OCI-LY1 (cell line): ENCODE measurements at regions not wholly inside any gene's neighbourhood (a gene's known extent, or its start where the extent isn't known, plus 50 kb on each side); places are given as distances from the start of the nearest gene placed in this dataset.

Experiments
- H2AFZ ChIP-seq: fragments of 200-600 bp; sonication (generic), shearing (Covaris generic); 2 replicates; pipeline ENCODE4 v1.6.0; 2014; ENCODE audit warnings: antibody characterized with exemption, mild to moderate bottlenecking, low read length
- H3F3A ChIP-seq: fragments of 200-600 bp; sonication (generic), shearing (Covaris generic); 2 replicates; pipeline ENCODE4 v1.6.0; 2014; ENCODE audit warnings: mild to moderate bottlenecking, antibody characterized with exemption, low read length, moderate library complexity; ENCODE audit not compliant: insufficient read depth
- H3K27ac ChIP-seq: fragments of 200-600 bp; sonication (generic); 2 replicates; pipeline ENCODE4 v1.5.1; 2014; ENCODE audit warnings: low read length, mixed run types, mild to moderate bottlenecking, low read depth; ENCODE audit not compliant: poor library complexity, severe bottlenecking
- H3K27me3 ChIP-seq: fragments of 200-600 bp; sonication (generic); 2 replicates; pipeline ENCODE4 v1.6.0; 2014; ENCODE audit warnings: antibody characterized with exemption, mild to moderate bottlenecking, low read length, moderate library complexity; ENCODE audit not compliant: insufficient read depth
- H3K36me3 ChIP-seq: fragments of 200-600 bp; sonication (generic); 2 replicates; pipeline ENCODE4 v1.6.1; 2014; ENCODE audit warnings: mild to moderate bottlenecking, antibody characterized with exemption, low read length, moderate library complexity, mixed read lengths; ENCODE audit not compliant: insufficient read depth
- H3K4me1 ChIP-seq: fragments of 200-600 bp; sonication (generic); 2 replicates; pipeline ENCODE4 v1.5.1; 2014; ENCODE audit warnings: mild to moderate bottlenecking, low read length, moderate library complexity; ENCODE audit not compliant: insufficient read depth, severe bottlenecking
- H3K4me2 ChIP-seq: fragments of 200-600 bp; sonication (generic), shearing (Covaris generic); 2 replicates; pipeline ENCODE4 v1.6.1; 2014; ENCODE audit warnings: low read length
- H3K4me3 ChIP-seq: fragments of 200-600 bp; sonication (generic); 2 replicates; pipeline ENCODE4 v1.5.1; 2014; ENCODE audit warnings: low read length, low read depth, mild to moderate bottlenecking, mixed read lengths; ENCODE audit not compliant: poor library complexity, severe bottlenecking
- H3K79me2 ChIP-seq: fragments of 200-600 bp; shearing (Covaris generic); 2 replicates; pipeline ENCODE4 v1.6.1; 2016; ENCODE audit warnings: mixed run types, low read length, mixed read lengths; ENCODE audit not compliant: insufficient read depth
- H3K9ac ChIP-seq: fragments of 200-600 bp; sonication (generic), shearing (Covaris generic); 2 replicates; pipeline ENCODE4 v1.6.1; 2014; ENCODE audit warnings: mild to moderate bottlenecking, low read length, mixed read lengths
- H3K9me2 ChIP-seq: fragments of 200-600 bp; sonication (generic), shearing (Covaris generic); 2 replicates; pipeline ENCODE4 v1.6.1; 2014; ENCODE audit warnings: low read depth, mild to moderate bottlenecking, low read length, mixed read lengths
- H3K9me3 ChIP-seq: fragments of 200-600 bp; shearing (Covaris generic); 2 replicates; pipeline ENCODE4 v1.6.1; 2014; ENCODE audit warnings: low read length, mixed read lengths
- H4K20me1 ChIP-seq: fragments of 200-600 bp; sonication (generic), shearing (Covaris generic); 2 replicates; pipeline ENCODE4 v1.6.0; 2016; ENCODE audit warnings: mild to moderate bottlenecking, low read length; ENCODE audit not compliant: insufficient read depth
- EZH2 ChIP-seq: fragments of 200-600 bp; sonication (generic), shearing (Covaris generic); IDR thresholded peaks from 2 replicates; pipeline ENCODE4 v1.8.0; 2017; ENCODE audit warnings: borderline replicate concordance, mixed run types, mild to moderate bottlenecking, antibody characterized with exemption, low read length, moderate library complexity, mixed read lengths
- TF ChIP-seq, protein P1 (sequence below): fragments of 200-600 bp; sonication (generic), shearing (Covaris generic); IDR thresholded peaks from 2 replicates; pipeline ENCODE4 v1.5.1; 2017; ENCODE audit warnings: mild to moderate bottlenecking, antibody characterized with exemption, low read length, moderate library complexity, mixed read lengths

DNA sequence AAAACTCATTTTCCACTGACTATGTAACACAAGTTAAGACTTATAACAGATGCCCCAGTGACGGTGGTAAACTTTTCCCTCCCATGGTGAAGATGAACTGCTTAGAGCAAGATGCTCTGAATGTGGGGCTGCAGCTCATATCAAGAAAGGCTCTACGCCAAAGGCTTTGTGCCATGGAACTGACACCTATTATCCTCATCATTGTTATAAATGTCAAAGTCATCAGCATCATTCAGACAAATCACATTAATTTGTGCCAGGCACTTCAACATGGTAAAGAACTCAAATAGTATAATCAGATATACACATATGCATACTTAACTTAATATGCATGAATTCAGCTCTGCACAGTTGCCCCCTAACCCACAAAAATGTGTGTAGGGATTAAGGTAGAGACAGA lies 305.9 kb upstream of the ATP10B start:
- Histone ChIP-seq H3K4me1 (no peaks in the 10 kb centered on the region), H3K27me3 (no peaks in the 10 kb centered on the region), H3F3A (no peaks in the 10 kb centered on the region), H3K9me2 (no peaks in the 10 kb centered on the region), H4K20me1 (no peaks in the 10 kb centered on the region), H3K4me3 (no peak overlapping the region), H2AFZ (no peak overlapping the region), H3K4me2 (no peak overlapping the region), H3K9ac (no peak overlapping the region), H3K36me3 (no peaks in the 10 kb centered on the region), H3K27ac (no peak overlapping the region), H3K79me2 (no peaks in the 10 kb centered on the region), H3K9me3 (no peaks in the 10 kb centered on the region)
- TF ChIP-seq EZH2 = no peak
- TF ChIP-seq, protein P1, sequence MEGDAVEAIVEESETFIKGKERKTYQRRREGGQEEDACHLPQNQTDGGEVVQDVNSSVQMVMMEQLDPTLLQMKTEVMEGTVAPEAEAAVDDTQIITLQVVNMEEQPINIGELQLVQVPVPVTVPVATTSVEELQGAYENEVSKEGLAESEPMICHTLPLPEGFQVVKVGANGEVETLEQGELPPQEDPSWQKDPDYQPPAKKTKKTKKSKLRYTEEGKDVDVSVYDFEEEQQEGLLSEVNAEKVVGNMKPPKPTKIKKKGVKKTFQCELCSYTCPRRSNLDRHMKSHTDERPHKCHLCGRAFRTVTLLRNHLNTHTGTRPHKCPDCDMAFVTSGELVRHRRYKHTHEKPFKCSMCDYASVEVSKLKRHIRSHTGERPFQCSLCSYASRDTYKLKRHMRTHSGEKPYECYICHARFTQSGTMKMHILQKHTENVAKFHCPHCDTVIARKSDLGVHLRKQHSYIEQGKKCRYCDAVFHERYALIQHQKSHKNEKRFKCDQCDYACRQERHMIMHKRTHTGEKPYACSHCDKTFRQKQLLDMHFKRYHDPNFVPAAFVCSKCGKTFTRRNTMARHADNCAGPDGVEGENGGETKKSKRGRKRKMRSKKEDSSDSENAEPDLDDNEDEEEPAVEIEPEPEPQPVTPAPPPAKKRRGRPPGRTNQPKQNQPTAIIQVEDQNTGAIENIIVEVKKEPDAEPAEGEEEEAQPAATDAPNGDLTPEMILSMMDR = no peak

DNA sequence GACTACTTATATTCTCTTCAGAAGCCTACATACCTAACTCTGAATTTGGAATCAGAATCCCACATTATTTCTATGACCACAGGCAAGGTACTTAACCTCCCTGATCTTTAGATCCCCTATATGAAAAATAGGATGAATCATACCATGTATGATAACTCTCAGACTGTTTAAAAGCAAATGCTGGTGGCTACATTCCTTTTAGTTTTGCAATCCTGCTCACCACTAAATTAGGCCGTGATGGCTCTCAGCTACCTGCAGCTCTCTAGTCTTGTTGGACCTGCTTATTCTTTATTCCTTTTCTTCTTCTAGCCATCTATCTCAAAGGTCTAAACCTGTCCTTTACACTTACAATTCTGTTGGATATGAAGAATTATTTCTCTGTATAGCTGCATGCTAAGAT lies 303.4 kb upstream of the ATP10B start:
- Histone ChIP-seq H2AFZ (no peak overlapping the region), H4K20me1 (no peaks in the 10 kb centered on the region), H3K4me1 (no peaks in the 10 kb centered on the region), H3F3A (no peaks in the 10 kb centered on the region), H3K79me2 (no peaks in the 10 kb centered on the region), H3K4me3 (no peak overlapping the region), H3K9me3 (no peaks in the 10 kb centered on the region), H3K4me2 (no peak overlapping the region), H3K27me3 (no peaks in the 10 kb centered on the region), H3K9me2 (no peaks in the 10 kb centered on the region), H3K9ac (no peak overlapping the region), H3K36me3 (no peaks in the 10 kb centered on the region), H3K27ac (no peak overlapping the region)
- TF ChIP-seq, protein P1 = no peak
- TF ChIP-seq EZH2 = no peak

DNA sequence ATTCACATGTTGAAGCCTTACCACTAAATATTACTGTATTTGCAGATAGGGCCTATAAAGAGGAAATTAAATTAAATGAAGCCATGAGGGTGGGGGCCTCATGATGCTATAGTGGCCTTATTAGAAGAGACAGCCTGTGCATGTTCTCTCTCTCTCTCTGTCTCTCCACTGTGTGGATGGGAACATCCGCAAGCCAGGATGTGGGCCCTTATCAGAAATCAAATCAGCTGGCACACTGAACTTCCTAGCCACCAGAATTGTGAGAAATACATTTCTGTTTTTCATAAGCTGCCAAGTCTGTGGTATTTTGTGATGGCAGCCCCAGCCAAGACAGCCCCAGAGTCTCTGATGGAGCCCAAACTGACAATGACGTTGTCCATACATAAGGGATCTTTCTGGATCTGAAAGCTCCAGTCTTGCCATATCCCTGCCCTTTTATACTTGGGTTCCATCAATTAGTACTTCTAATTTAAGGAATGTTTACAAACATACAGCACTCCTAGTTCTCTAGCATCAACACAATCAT lies 300.5 kb upstream of the ATP10B start:
- no peak overlapping the region for H3K4me2 ChIP-seq
- no peaks in the 10 kb centered on the region for H3K9me2 ChIP-seq
- no peaks in the 10 kb centered on the region for H3K27me3 ChIP-seq

More for the DNA sequence above, 300.5 kb upstream of the ATP10B start:
- H2AFZ ChIP-seq = no peak overlapping the region
- no peaks in the 10 kb centered on the region for H3F3A ChIP-seq
- H3K9me3 ChIP-seq = no peaks in the 10 kb centered on the region
- H3K9ac ChIP-seq = no peak overlapping the region
- no peaks in the 10 kb centered on the region for H3K36me3 ChIP-seq
- no peak for TF ChIP-seq EZH2
- TF ChIP-seq, protein P1 = no peak
- H3K27ac ChIP-seq = no peak overlapping the region
- no peaks in the 10 kb centered on the region for H4K20me1 ChIP-seq
- no peak overlapping the region for H3K4me3 ChIP-seq
- no peaks in the 10 kb centered on the region for H3K4me1 ChIP-seq
- no peaks in the 10 kb centered on the region for H3K79me2 ChIP-seq
